Heart left ventricle (tissue), 13 donors: ENCODE measurements at regions not wholly inside any gene's neighbourhood (a gene's known extent, or its start where the extent isn't known, plus 50 kb on each side); places are given as distances from the start of the nearest gene placed in this dataset.

Experiments
- POLR2A ChIP-seq, 2 donors: fragments of 450-650 bp; IDR thresholded peaks; one replicate each; pipeline ENCODE4 v1.6.1; 2017; ENCODE audit warnings: antibody characterized with exemption in 2 of 2, mild to moderate bottlenecking in 2 of 2, moderate library complexity in 2 of 2
- TF ChIP-seq, protein P1 (sequence below), 12 donors: fragments of 200-600 bp; sonication (generic) in 4 of 12; IDR thresholded peaks; one replicate each; pipeline versions ENCODE4 v1.5.0 to v1.8.0; 2018 to 2022; ENCODE audit warnings: antibody characterized with exemption in 12 of 12, mild to moderate bottlenecking in 5 of 12
- donor health status: ischemic (EF 13 %, LVEDD 7.1; RV severe dilation, severe dysfunction).
- donor health status: DM: no; HTN: yes; CAD: no.
- donor health status: DM: no; HTN: no; CAD: no.
- donor health status: ischemic (EF 25% LVEDD 6.9; RV normal size, moderate dysfunction).
- donor health status: ischemic (EF 25% LVEDD 5.7; RV mildly dilated, moderate dysfunction).
- donor health status: ischemic (EF 35%, LVEDD 5.7; RV mildly dilated, moderate dysfunction).
- donor health status: nonischemic (EF 11% LVEDD 7.7; RV severe dilation, severe dysfunction).
- donor health status: DM: yes; HTN: yes; CAD: no.
- donor health status: PGD.
- donor health status: ischemic (EF 29% LVEDD 5.4; RV normal size, mild dysfunction).
- donor health status: nonischemic (EF 23%, LVEDD 6.1; RV moderate dilation, normal function).

- TF ChIP-seq, protein P1, sequence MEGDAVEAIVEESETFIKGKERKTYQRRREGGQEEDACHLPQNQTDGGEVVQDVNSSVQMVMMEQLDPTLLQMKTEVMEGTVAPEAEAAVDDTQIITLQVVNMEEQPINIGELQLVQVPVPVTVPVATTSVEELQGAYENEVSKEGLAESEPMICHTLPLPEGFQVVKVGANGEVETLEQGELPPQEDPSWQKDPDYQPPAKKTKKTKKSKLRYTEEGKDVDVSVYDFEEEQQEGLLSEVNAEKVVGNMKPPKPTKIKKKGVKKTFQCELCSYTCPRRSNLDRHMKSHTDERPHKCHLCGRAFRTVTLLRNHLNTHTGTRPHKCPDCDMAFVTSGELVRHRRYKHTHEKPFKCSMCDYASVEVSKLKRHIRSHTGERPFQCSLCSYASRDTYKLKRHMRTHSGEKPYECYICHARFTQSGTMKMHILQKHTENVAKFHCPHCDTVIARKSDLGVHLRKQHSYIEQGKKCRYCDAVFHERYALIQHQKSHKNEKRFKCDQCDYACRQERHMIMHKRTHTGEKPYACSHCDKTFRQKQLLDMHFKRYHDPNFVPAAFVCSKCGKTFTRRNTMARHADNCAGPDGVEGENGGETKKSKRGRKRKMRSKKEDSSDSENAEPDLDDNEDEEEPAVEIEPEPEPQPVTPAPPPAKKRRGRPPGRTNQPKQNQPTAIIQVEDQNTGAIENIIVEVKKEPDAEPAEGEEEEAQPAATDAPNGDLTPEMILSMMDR (IDR thresholded peaks at IDR 0.05): no peak
- TF ChIP-seq POLR2A (IDR thresholded peaks at IDR 0.05): no peak
Measured at GRCh38 chr11:13145461-13145860, 132.1 kb upstream of the BMAL1 start.
